Astrocyte (in vitro differentiated cells and primary cell): ENCODE measurements at regions not wholly inside any gene's neighbourhood (a gene's known extent, or its start where the extent isn't known, plus 50 kb on each side); places are given as distances from the start of the nearest gene placed in this dataset.

ENCODE experiments used
- DNase-seq: peaks from one replicate; pipeline ENCODE4 v3.0.0-alpha.2; 2010; ENCODE audit warnings: low read depth
- FAIRE-seq: peaks from 2 replicates; lab custom pipeline; 2011; peaks lifted over from hg19 to GRCh38; lab: Jason Lieb, UNC
- H2AFZ ChIP-seq: 2 replicates; pipeline ENCODE4 v1.6.0; 2012; ENCODE audit warnings: low read depth, low read length, inconsistent platforms
- H3K27ac ChIP-seq: 2 replicates; pipeline ENCODE4 v1.5.1; 2011; ENCODE audit warnings: low read depth, low read length, inconsistent platforms
- H3K27me3 ChIP-seq: 2 replicates; pipeline ENCODE4 v1.6.0; 2011; ENCODE audit warnings: low read length, inconsistent platforms; ENCODE audit not compliant: insufficient read depth
- H3K36me3 ChIP-seq: 2 replicates; pipeline ENCODE4 v1.5.1; 2011; ENCODE audit warnings: low read length, inconsistent platforms; ENCODE audit not compliant: insufficient read depth
- H3K4me1 ChIP-seq: 2 replicates; pipeline ENCODE4 v1.5.1; 2011; ENCODE audit warnings: low read length, inconsistent platforms; ENCODE audit not compliant: insufficient read depth
- H3K4me2 ChIP-seq: 2 replicates; pipeline ENCODE4 v1.6.0; 2012; ENCODE audit warnings: low read length, inconsistent platforms
- H3K4me3 ChIP-seq: 2 replicates; pipeline ENCODE4 v1.5.1; 2011; ENCODE audit warnings: low read depth, mild to moderate bottlenecking, low read length, inconsistent platforms; ENCODE audit not compliant: insufficient read depth
- H3K79me2 ChIP-seq: 2 replicates; pipeline ENCODE4 v1.6.0; 2012; ENCODE audit warnings: mild to moderate bottlenecking, low read length, inconsistent platforms; ENCODE audit not compliant: insufficient read depth
- H3K9ac ChIP-seq: 2 replicates; pipeline ENCODE4 v1.6.0; 2012; ENCODE audit warnings: mild to moderate bottlenecking, low read length, inconsistent platforms
- H3K9me3 ChIP-seq: 2 replicates; pipeline ENCODE4 v1.5.1; 2012; ENCODE audit warnings: low read depth, mild to moderate bottlenecking, low read length, inconsistent platforms; ENCODE audit not compliant: insufficient read depth
- H4K20me1 ChIP-seq: 2 replicates; pipeline ENCODE4 v1.6.0; 2012; ENCODE audit warnings: low read length, inconsistent platforms; ENCODE audit not compliant: insufficient read depth
- H3K27ac Mint-ChIP-seq: one replicate; pipeline ENCODE4 v1.8.0; 2021; ENCODE audit warnings: mild to moderate bottlenecking, mixed read lengths; ENCODE audit not compliant: unreplicated experiment
- H3K27me3 Mint-ChIP-seq: one replicate; pipeline ENCODE4 v1.8.0; 2021; ENCODE audit warnings: low read depth, mixed read lengths; ENCODE audit not compliant: unreplicated experiment
- H3K36me3 Mint-ChIP-seq: one replicate; pipeline ENCODE4 v1.8.0; 2021; ENCODE audit warnings: low read depth, mixed read lengths; ENCODE audit not compliant: unreplicated experiment
- H3K4me1 Mint-ChIP-seq: one replicate; pipeline ENCODE4 v1.8.0; 2021; ENCODE audit warnings: low read depth, mixed read lengths; ENCODE audit not compliant: unreplicated experiment
- H3K4me3 Mint-ChIP-seq: one replicate; pipeline ENCODE4 v1.8.0; 2021; ENCODE audit warnings: mild to moderate bottlenecking, moderate library complexity, mixed read lengths; ENCODE audit not compliant: unreplicated experiment
- H3K9me3 Mint-ChIP-seq: one replicate; pipeline ENCODE4 v1.8.0; 2021; ENCODE audit warnings: mild to moderate bottlenecking, mixed read lengths; ENCODE audit not compliant: unreplicated experiment
- CTCF ChIP-seq: IDR thresholded peaks from 2 replicates; pipeline ENCODE4 v1.5.1; 2011; ENCODE audit warnings: low read depth, mild to moderate bottlenecking, inconsistent platforms, low read length, moderate library complexity; ENCODE audit not compliant: insufficient read depth
- EZH2 ChIP-seq: IDR thresholded peaks from 2 replicates; pipeline ENCODE4 v1.6.1; 2012; ENCODE audit warnings: mild to moderate bottlenecking, low read length, inconsistent platforms; ENCODE audit not compliant: insufficient read depth

- Mint-ChIP-seq H3K36me3 (peaks cover 5% of the 10 kb centered on the region), H3K27ac (peak overlapping the region; percentile 83), H3K27me3 (no peaks in the 10 kb centered on the region), H3K9me3 (no peaks in the 10 kb centered on the region), H3K4me1 (peaks cover 19% of the 10 kb centered on the region), H3K4me3 (no peak overlapping the region)
- Histone ChIP-seq H3K27me3 (no peaks in the 10 kb centered on the region), H3K9me3 (no peaks in the 10 kb centered on the region), H3K79me2 (no peaks in the 10 kb centered on the region), H3K36me3 (no peaks in the 10 kb centered on the region), H3K4me3 (no peak overlapping the region), H2AFZ (no peak overlapping the region), H3K27ac (peak overlapping the region; percentile 64), H3K4me1 (peaks cover 25% of the 10 kb centered on the region), H4K20me1 (no peaks in the 10 kb centered on the region), H3K4me2 (peak overlapping the region; percentile 31), H3K9ac (peak overlapping the region; percentile 35)
- no peak for TF ChIP-seq EZH2
- TF ChIP-seq CTCF = no peak
- DNase-seq = peak; percentile 99
- peak; percentile 97 for FAIRE-seq
Measured at GRCh38 chr2:215728504-215729065, 284.8 kb downstream of the MREG start.

GRCh38 chr2:215727507-215728503 lies 285.5 kb downstream of the MREG start:
- TF ChIP-seq EZH2 = no peak
- TF ChIP-seq CTCF = no peak
- H2AFZ ChIP-seq = no peak overlapping the region
- Mint-ChIP-seq H3K27me3 (no peaks in the 10 kb centered on the region), H3K9me3 (no peaks in the 10 kb centered on the region), H3K4me3 (peak overlapping the region; percentile 21), H3K36me3 (peaks cover 5% of the 10 kb centered on the region), H3K27ac (peak overlapping the region; percentile 83), H3K4me1 (peaks cover 19% of the 10 kb centered on the region)
- FAIRE-seq = peak; percentile 17
- DNase-seq = peak; percentile 89
- H3K4me3 ChIP-seq = no peak overlapping the region
- peak overlapping the region; percentile 35 for H3K9ac ChIP-seq
- H3K9me3 ChIP-seq = no peaks in the 10 kb centered on the region
- no peaks in the 10 kb centered on the region for H3K79me2 ChIP-seq
- peaks cover 27% of the 10 kb centered on the region for H3K4me1 ChIP-seq
- peak overlapping the region; percentile 64 for H3K27ac ChIP-seq
- H4K20me1 ChIP-seq = no peaks in the 10 kb centered on the region
- no peaks in the 10 kb centered on the region for H3K36me3 ChIP-seq
- no peaks in the 10 kb centered on the region for H3K27me3 ChIP-seq
- peak overlapping the region; percentile 31 for H3K4me2 ChIP-seq
